ENCODE measurements at regions not wholly inside any gene's neighbourhood (a gene's known extent, or its start where the extent isn't known, plus 50 kb on each side); places are given as distances from the start of the nearest gene placed in this dataset.

GRCh38 chr5:144017631-144018030, 152.8 kb downstream of the YIPF5 start:
- Histone ChIP-seq H3K27me3 (no peaks in the 10 kb centered on the region), H3K27ac (no peak overlapping the region), H3K4me1 (peaks cover 0 to 7% (median 0%) of the 10 kb centered on the region in 9 donors), H3K4me3 (no peak overlapping the region), H3K36me3 (no peaks in the 10 kb centered on the region), H3K9me3 (peaks cover 0 to 13% (median 0%) of the 10 kb centered on the region in 11 donors)
- WGBS, 2 donors: 80 to 86% methylated on average over 6 of the region's 6 CpGs
- intact Hi-C loops (cut with DNase I): no loop called here
- no peak for ATAC-seq
- no peak for DNase-seq
- no peak for TF ChIP-seq CTCF (IDR thresholded peaks at IDR 0.05)

DNA sequence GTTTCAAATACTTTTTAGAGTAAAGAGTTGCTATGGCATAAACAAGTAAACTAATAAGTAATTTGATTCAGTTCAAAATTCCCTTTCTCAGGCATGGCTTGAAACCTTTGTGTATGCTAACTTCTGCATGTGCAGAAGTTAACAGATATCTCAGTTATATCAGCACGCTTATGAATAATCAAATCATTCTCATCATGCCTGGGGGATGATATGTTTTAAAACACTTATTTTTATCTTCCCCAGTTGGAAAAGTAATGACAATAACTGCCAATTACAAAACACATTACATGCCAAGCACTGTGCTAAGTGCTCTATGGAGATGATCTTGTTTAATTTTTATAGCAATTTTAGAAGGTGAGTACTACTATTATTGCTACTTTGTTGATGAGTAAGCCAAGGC, 146.4 kb downstream of the YIPF5 start:
- intact Hi-C loops (cut with DNase I): loop anchor here in 1 of 10 donors (10.0 kb wide), 1 partner anchor 111 kb away; no protein-coding TSS in a partner anchor
- Histone ChIP-seq H3K27me3 (no peaks in the 10 kb centered on the region), H3K4me1 (peaks cover 0 to 16% (median 8%) of the 10 kb centered on the region in 9 donors), H3K36me3 (no peaks in the 10 kb centered on the region), H3K4me3 (no peak overlapping the region), H3K27ac (no peak overlapping the region), H3K9me3 (peaks cover 0 to 3% (median 0%) of the 10 kb centered on the region in 11 donors)
- DNase-seq (no peak), ATAC-seq (no peak)
- 78 to 82% methylated on average over 1 of the region's 1 CpG for WGBS, 2 donors
- TF ChIP-seq CTCF (IDR thresholded peaks at IDR 0.05): no peak

DNA sequence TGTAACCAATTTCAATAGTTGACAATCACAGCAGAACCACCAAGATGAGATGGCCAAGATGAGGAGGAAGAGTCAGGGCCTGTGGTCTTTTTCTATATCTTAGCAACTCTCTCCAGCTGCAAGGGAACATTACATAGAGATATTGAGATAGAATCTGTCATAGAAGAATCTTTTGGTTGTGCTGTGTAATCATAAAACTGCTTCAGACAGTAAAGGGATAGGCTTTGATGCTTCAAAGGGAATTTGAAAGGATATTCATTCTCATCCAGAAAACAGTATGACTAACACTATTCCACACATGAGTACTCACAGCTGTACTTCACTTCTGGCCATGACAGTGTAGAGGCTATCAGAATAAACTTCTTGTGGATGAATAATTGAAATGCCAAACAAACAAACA, 145.9 kb downstream of the YIPF5 start:
- ATAC-seq (peak in 2 of 8 donors; percentile 38), DNase-seq (no peak)
- TF ChIP-seq CTCF (IDR thresholded peaks at IDR 0.05): no peak
- H3K27ac ChIP-seq: no peak overlapping the region
- H3K27me3 ChIP-seq: no peaks in the 10 kb centered on the region
- no peaks in the 10 kb centered on the region for H3K36me3 ChIP-seq
- H3K9me3 ChIP-seq: peaks cover 0 to 3% (median 0%) of the 10 kb centered on the region in 11 donors
- intact Hi-C loops (cut with DNase I): loop anchor here in 1 of 10 donors (10.0 kb wide), 1 partner anchor 110 kb away; no protein-coding TSS in a partner anchor
- peaks cover 0 to 16% (median 9%) of the 10 kb centered on the region in 9 donors for H3K4me1 ChIP-seq
- H3K4me3 ChIP-seq: no peak overlapping the region

DNA sequence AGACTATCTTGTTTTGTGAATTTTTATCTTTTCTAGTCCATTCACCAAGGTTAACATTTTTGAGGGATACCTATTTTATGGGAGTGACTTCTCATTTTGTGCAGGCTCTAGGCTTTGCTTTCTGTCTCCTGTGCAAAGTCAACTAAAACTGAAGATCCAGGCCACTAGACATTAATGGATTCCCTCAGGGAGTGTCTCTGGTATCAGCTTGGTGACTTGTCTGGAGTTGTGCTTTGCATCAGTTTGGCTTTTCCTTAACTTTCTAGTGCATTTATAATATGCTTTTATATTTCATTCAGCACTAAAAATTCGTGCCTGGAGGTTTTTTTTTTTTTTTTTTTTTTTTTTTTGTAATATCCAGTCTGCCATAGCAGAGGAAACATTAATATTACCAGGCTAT, 144.2 kb downstream of the YIPF5 start:
- no peaks in the 10 kb centered on the region for H3K36me3 ChIP-seq
- peaks cover 0 to 16% (median 9%) of the 10 kb centered on the region in 9 donors for H3K4me1 ChIP-seq
- DNase-seq: no peak
- no peak overlapping the region for H3K27ac ChIP-seq
- 58 to 84% methylated on average over 1 of the region's 1 CpG for WGBS, 2 donors
- intact Hi-C loops (cut with DNase I): loop anchor here in 1 of 10 donors (10.0 kb wide), 1 partner anchor 109 kb away; no protein-coding TSS in a partner anchor
- ATAC-seq: no peak
- H3K4me3 ChIP-seq: no peak overlapping the region
- no peak for TF ChIP-seq CTCF (IDR thresholded peaks at IDR 0.05)
- H3K27me3 ChIP-seq: no peaks in the 10 kb centered on the region
- H3K9me3 ChIP-seq: peaks cover 0 to 1% (median 0%) of the 10 kb centered on the region in 11 donors

Data from heart right ventricle (tissue), 16 donors.